ENCODE measurements at regions not wholly inside any gene's neighbourhood (a gene's known extent, or its start where the extent isn't known, plus 50 kb on each side); places are given as distances from the start of the nearest gene placed in this dataset.
"Not testable (repeated sequence)": the region's sequence is repeated elsewhere in the genome, so short reads cannot be mapped to it uniquely, and the experiment has no call there.

- FAIRE-seq = no peak
Measured at GRCh38 chr14:83260751-83261150, 1727.1 kb upstream of the SEL1L start.

GRCh38 chr14:83269583-83269982 is 1735.9 kb upstream of the SEL1L start:
- FAIRE-seq = no peak

GRCh38 chr14:83271663-83272062 is 1738.0 kb upstream of the SEL1L start:
- no peak for FAIRE-seq

GRCh38 chr14:83280719-83281118 is 1747.1 kb upstream of the SEL1L start:
- no peak for FAIRE-seq

- FAIRE-seq = no peak
Measured at GRCh38 chr14:83282706-83283105, 1749.1 kb upstream of the SEL1L start.

GRCh38 chr14:83287300-83287699 is 1753.6 kb upstream of the SEL1L start:
- FAIRE-seq = no peak

GRCh38 chr14:83289390-83289789 is 1755.7 kb upstream of the SEL1L start:
- FAIRE-seq = no peak

- FAIRE-seq = no peak
Measured at GRCh38 chr14:83289896-83290295, 1756.2 kb upstream of the SEL1L start.

- no peak for FAIRE-seq
Measured at GRCh38 chr14:83290447-83290846, 1756.8 kb upstream of the SEL1L start.

GRCh38 chr14:83291714-83292113 is 1758.1 kb upstream of the SEL1L start:
- FAIRE-seq = no peak

GRCh38 chr14:83294941-83295340 is 1761.3 kb upstream of the SEL1L start:
- FAIRE-seq = no peak

GRCh38 chr14:83297361-83297760 is 1763.7 kb upstream of the SEL1L start:
- FAIRE-seq = no peak

- FAIRE-seq = not testable (repeated sequence)
Measured at GRCh38 chr14:83298016-83298415, 1764.4 kb upstream of the SEL1L start.

- FAIRE-seq = peak; percentile 95
Measured at GRCh38 chr14:83300476-83301064, 1766.9 kb upstream of the SEL1L start.

GRCh38 chr14:83301791-83302190 is 1768.1 kb upstream of the SEL1L start:
- FAIRE-seq = no peak

- FAIRE-seq = no peak
Measured at GRCh38 chr14:83309211-83309610, 1775.6 kb upstream of the SEL1L start.

- FAIRE-seq = no peak
Measured at GRCh38 chr14:83309833-83310232, 1776.2 kb upstream of the SEL1L start.

- no peak for FAIRE-seq
Measured at GRCh38 chr14:83312511-83312910, 1778.9 kb upstream of the SEL1L start.

GRCh38 chr14:83314764-83315163 is 1781.1 kb upstream of the SEL1L start:
- no peak for FAIRE-seq

GRCh38 chr14:83316356-83316755 is 1782.7 kb upstream of the SEL1L start:
- FAIRE-seq = no peak

GRCh38 chr14:83320837-83321236 is 1787.2 kb upstream of the SEL1L start:
- no peak for FAIRE-seq

- no peak for FAIRE-seq
Measured at GRCh38 chr14:83331513-83331912, 1797.9 kb upstream of the SEL1L start.

- no peak for FAIRE-seq
Measured at GRCh38 chr14:83342590-83342989, 1808.9 kb upstream of the SEL1L start.

GRCh38 chr14:83347874-83348273 is 1814.2 kb upstream of the SEL1L start:
- FAIRE-seq = no peak

GRCh38 chr14:83355609-83356008 is 1822.0 kb upstream of the SEL1L start:
- FAIRE-seq = no peak

GRCh38 chr14:83356080-83356479 is 1822.4 kb upstream of the SEL1L start:
- FAIRE-seq = no peak
